HT-29 (cell line): ENCODE measurements at regions not wholly inside any gene's neighbourhood (a gene's known extent, or its start where the extent isn't known, plus 50 kb on each side); places are given as distances from the start of the nearest gene placed in this dataset.

Source experiments
- DNase-seq: peaks from one replicate; pipeline ENCODE4 v3.0.0-alpha.2; 2015; ENCODE audit warnings: low spot score

GRCh38 chr21:35428937-35429336, 379.8 kb upstream of the RUNX1 start:
- DNase-seq: no peak

GRCh38 chr21:35428489-35428888, 379.4 kb upstream of the RUNX1 start:
- DNase-seq: no peak

- DNase-seq: no peak
Measured at GRCh38 chr21:35428001-35428320, 378.9 kb upstream of the RUNX1 start.

- no peak for DNase-seq
Measured at GRCh38 chr21:35427320-35428000, 378.4 kb upstream of the RUNX1 start.

- no peak for DNase-seq
Measured at GRCh38 chr21:35426897-35427296, 377.8 kb upstream of the RUNX1 start.

- DNase-seq: no peak
Measured at GRCh38 chr21:35426469-35426868, 377.4 kb upstream of the RUNX1 start.

GRCh38 chr21:35424122-35424521, 375.0 kb upstream of the RUNX1 start:
- DNase-seq: no peak

GRCh38 chr21:35423709-35424108, 374.6 kb upstream of the RUNX1 start:
- no peak for DNase-seq

GRCh38 chr21:35422011-35422410, 372.9 kb upstream of the RUNX1 start:
- DNase-seq: no peak

GRCh38 chr21:35421221-35421620, 372.1 kb upstream of the RUNX1 start:
- DNase-seq: no peak

- no peak for DNase-seq
Measured at GRCh38 chr21:35420656-35421055, 371.6 kb upstream of the RUNX1 start.

- no peak for DNase-seq
Measured at GRCh38 chr21:35417762-35418161, 368.7 kb upstream of the RUNX1 start.

GRCh38 chr21:35416866-35417489, 367.9 kb upstream of the RUNX1 start:
- no peak for DNase-seq

- DNase-seq: no peak
Measured at GRCh38 chr21:35414507-35415139, 365.5 kb upstream of the RUNX1 start.

GRCh38 chr21:35414056-35414455, 365.0 kb upstream of the RUNX1 start:
- no peak for DNase-seq

- DNase-seq: no peak
Measured at GRCh38 chr21:35412231-35412630, 363.1 kb upstream of the RUNX1 start.

GRCh38 chr21:35411434-35411833, 362.3 kb upstream of the RUNX1 start:
- DNase-seq: no peak

GRCh38 chr21:35410656-35411055, 361.6 kb upstream of the RUNX1 start:
- DNase-seq: no peak

GRCh38 chr21:35410123-35410522, 361.0 kb upstream of the RUNX1 start:
- DNase-seq: no peak

GRCh38 chr21:35408401-35408800, 359.3 kb upstream of the RUNX1 start:
- no peak for DNase-seq

- DNase-seq: no peak
Measured at GRCh38 chr21:35406635-35407034, 357.5 kb upstream of the RUNX1 start.

- DNase-seq: no peak
Measured at GRCh38 chr21:35405981-35406380, 356.9 kb upstream of the RUNX1 start.

- DNase-seq: no peak
Measured at GRCh38 chr21:35404247-35404646, 355.1 kb upstream of the RUNX1 start.
